ENCODE measurements at regions not wholly inside any gene's neighbourhood (a gene's known extent, or its start where the extent isn't known, plus 50 kb on each side); places are given as distances from the start of the nearest gene placed in this dataset.
A peak's percentile ranks its signal among the peaks of the same experiment; 100 is the strongest.
"Not testable (repeated sequence)": the region's sequence is repeated elsewhere in the genome, so short reads cannot be mapped to it uniquely, and the experiment has no call there.

GRCh38 chrX:13179586-13179985, 135.2 kb upstream of the FAM9C start:
- DNase-seq, result no peak
- TF ChIP-seq POLR2A (IDR thresholded peaks at IDR 0.05; ENCODE audit: low read length), result no peak
- TF ChIP-seq GATA1 (IDR thresholded peaks at IDR 0.05; ENCODE audit: low read depth, low read length), result no peak

- DNase-seq, result no peak
- no peak for TF ChIP-seq POLR2A (IDR thresholded peaks at IDR 0.05; ENCODE audit: low read length)
- TF ChIP-seq GATA1 (IDR thresholded peaks at IDR 0.05; ENCODE audit: low read depth, low read length), result no peak
These were observed 134.7 kb upstream of the FAM9C start for GRCh38 chrX:13179100-13179499.

- no peak for DNase-seq
- TF ChIP-seq POLR2A (IDR thresholded peaks at IDR 0.05; ENCODE audit: low read length), result no peak
- TF ChIP-seq GATA1 (IDR thresholded peaks at IDR 0.05; ENCODE audit: low read depth, low read length), result no peak
These were observed 133.6 kb upstream of the FAM9C start for GRCh38 chrX:13177921-13178566.

- no peak for TF ChIP-seq GATA1 (IDR thresholded peaks at IDR 0.05; ENCODE audit: low read depth, low read length)
- no peak for TF ChIP-seq POLR2A (IDR thresholded peaks at IDR 0.05; ENCODE audit: low read length)
These were observed 130.6 kb upstream of the FAM9C start for GRCh38 chrX:13175056-13175455.

GRCh38 chrX:13170966-13171558, 126.6 kb upstream of the FAM9C start:
- TF ChIP-seq POLR2A (IDR thresholded peaks at IDR 0.05; ENCODE audit: low read length) (no peak), GATA1 (IDR thresholded peaks at IDR 0.05; ENCODE audit: low read depth, low read length) (no peak)
- DNase-seq, result no peak

More at GRCh38 chrX:13175056-13175455, 130.6 kb upstream of the FAM9C start:
- DNase-seq, result no peak

- TF ChIP-seq GATA1 (IDR thresholded peaks at IDR 0.05; ENCODE audit: low read depth, low read length), result no peak
- no peak for TF ChIP-seq POLR2A (IDR thresholded peaks at IDR 0.05; ENCODE audit: low read length)
These were observed 125.3 kb upstream of the FAM9C start for GRCh38 chrX:13169684-13170083.

DNA sequence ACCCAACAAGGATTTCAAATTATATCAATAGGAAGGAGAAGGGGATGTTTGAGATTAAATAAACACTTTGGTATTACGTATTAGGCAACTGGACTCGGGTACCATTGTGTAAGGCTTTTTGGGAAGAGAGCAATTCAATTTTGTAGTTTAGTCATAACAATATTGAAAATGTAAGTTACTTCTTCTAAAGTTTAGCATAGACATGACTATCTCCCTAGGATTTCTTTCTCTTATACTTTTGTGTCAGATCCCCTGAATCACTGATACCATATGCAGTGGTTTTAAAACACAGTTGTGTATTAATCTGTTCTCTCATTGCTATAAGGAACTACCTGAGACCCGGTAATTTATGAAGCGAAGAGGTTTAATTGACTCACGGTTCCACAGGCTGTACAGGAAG, 123.8 kb upstream of the FAM9C start:
- TF ChIP-seq POLR2A (IDR thresholded peaks at IDR 0.05; ENCODE audit: low read length), result no peak
- no peak for TF ChIP-seq GATA1 (IDR thresholded peaks at IDR 0.05; ENCODE audit: low read depth, low read length)
- DNase-seq, result no peak

More at GRCh38 chrX:13169684-13170083, 125.3 kb upstream of the FAM9C start:
- DNase-seq, result no peak

GRCh38 chrX:13167481-13168231, 123.2 kb upstream of the FAM9C start:
- TF ChIP-seq GATA1 (IDR thresholded peaks at IDR 0.05; ENCODE audit: low read depth, low read length), result no peak
- no peak for DNase-seq

DNA sequence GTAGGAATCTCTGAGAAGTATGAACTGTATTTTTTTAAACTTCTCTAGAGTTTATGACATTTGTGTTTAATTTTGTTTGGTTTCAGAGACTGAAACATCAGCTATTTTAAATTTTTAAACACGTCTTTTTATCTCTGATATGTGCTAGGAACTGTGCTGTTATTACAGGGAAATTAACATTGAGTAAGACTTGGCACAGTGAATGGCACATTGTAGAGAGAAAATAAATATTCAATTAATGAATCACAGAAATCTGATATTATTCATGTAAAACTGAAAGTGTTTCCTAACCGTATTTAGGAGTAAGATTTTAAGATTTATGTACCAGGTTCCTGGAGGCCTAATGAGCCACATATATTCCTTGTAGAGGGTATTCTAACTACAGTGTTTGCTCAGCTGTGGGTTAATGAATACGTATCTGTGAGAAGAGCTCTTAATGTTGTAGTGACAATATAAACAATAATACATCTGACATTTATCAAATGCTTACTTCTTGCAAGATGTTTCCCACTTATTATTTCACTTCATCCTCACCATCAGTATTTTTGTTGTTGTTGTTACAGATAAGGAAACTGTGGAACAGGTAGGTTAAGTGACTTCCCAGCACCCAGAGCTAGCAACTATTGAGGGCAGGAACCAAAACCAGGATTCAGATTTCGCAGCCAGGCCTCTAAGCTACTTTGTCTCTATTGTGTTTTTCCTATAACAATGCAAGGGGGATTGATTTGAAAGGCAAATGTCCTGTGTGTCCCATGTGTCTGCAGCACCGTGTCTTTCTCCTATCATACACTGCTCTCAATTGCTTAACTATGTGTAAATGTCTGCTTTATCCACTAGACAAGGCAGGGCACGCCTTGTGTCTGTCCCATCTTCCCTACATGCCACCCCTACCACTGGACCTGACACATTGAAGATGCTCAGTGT, 121.1 kb upstream of the FAM9C start:
- TF ChIP-seq POLR2A (IDR thresholded peaks at IDR 0.05; ENCODE audit: low read length), result no peak
- no peak for TF ChIP-seq GATA1 (IDR thresholded peaks at IDR 0.05; ENCODE audit: low read depth, low read length)
- no peak for DNase-seq

DNA sequence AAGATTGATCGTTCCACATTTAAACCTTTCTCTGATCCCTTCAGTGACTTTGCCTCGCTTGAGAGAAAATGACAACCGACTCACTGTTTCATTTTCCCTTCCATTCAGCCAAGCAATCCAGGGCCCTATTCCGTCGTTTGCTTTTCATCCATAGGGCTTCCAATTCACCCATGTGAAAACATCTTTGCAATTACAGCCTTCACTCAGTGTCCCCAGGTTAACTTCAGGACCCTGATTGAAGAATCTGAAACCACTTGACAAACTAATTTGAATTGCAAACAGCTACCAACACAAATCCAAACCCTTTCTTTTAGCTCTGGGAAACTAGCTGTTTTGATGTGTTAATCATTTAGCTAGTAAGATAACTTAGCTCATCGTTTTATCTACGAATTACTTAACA, 120.2 kb upstream of the FAM9C start:
- TF ChIP-seq GATA1 (IDR thresholded peaks at IDR 0.05; ENCODE audit: low read depth, low read length), result no peak
- no peak for DNase-seq

DNA sequence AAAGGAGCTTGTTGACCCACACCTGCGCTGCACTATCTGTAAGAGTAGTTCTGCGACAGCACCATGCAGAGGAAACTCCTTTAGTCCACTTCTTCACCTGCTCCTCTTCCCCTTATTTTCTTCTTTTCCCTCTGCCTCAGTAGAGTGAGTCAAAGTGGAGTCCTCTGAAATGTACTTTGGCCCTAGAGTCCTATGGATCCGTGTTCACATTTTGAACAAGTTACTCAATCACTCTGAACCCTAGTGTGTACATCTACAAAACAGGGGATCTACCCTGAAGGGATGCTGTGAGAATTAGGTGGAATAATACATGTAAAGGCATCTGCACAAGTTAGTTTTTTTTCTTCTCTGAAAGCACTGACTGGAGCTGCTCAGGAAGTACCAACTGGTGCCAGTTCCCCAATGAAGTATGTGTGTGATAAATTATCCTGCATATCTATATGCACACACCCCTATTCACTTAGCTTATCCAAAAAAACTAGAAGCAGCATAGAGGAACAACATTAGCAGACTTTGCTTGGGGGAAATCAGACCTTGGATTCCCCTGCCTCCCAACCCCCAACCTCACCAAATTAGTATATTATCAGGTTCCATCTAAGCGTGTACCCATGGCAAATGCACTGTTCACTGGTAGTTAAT, 118.5 kb upstream of the FAM9C start:
- DNase-seq, result no peak
- no peak for TF ChIP-seq GATA1 (IDR thresholded peaks at IDR 0.05; ENCODE audit: low read depth, low read length)
- no peak for TF ChIP-seq POLR2A (IDR thresholded peaks at IDR 0.05; ENCODE audit: low read length)

DNA sequence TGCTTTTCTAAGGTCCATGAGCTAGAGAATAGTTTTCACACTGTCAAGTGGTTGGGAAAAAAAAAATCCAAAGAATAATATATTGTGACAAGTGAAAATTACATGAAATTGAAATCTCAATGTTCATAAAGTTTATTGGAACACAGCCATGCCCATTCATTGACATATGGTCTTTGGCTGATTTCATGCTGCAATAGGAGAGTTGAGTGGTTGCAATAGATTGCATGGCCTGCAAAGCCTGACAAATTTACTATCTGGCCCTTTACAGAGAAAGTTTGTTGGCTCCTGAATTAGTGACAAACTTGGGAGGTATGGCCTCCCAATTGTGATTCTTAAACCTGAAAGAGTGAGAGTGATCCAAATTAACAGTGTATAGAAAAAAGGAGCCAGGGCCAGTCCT, 115.5 kb upstream of the FAM9C start:
- TF ChIP-seq GATA1 (IDR thresholded peaks at IDR 0.05; ENCODE audit: low read depth, low read length), result no peak
- TF ChIP-seq POLR2A (IDR thresholded peaks at IDR 0.05; ENCODE audit: low read length), result no peak
- DNase-seq, result peak in 1 of 2 experiments; percentile 25

DNA sequence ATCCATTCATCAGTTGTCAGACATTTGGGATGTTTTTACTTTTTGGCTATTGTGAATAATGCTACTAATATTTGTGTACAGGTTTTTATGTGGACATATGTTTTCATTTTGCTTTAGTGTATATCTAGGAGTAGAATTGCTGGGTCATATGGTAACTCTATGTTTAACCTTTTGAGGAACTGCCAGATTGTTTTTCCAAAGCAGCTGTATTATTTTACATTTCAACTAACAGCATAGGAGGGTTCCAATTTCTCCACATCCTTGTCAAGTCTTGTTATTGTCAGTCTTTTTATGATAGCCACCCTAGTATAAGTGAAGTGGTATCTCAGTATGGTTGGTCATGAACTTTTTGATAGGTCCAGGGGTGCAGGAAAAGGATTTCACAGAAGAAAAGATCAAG, 114.5 kb upstream of the FAM9C start:
- DNase-seq, result no peak
- TF ChIP-seq GATA1 (IDR thresholded peaks at IDR 0.05; ENCODE audit: low read depth, low read length) (no peak), POLR2A (IDR thresholded peaks at IDR 0.05; ENCODE audit: low read length) (no peak)

- not testable (repeated sequence) for DNase-seq
These were observed 111.1 kb upstream of the FAM9C start for GRCh38 chrX:13155550-13155949.
